ENCODE measurements at regions not wholly inside any gene's neighbourhood (a gene's known extent, or its start where the extent isn't known, plus 50 kb on each side); places are given as distances from the start of the nearest gene placed in this dataset.

DNA sequence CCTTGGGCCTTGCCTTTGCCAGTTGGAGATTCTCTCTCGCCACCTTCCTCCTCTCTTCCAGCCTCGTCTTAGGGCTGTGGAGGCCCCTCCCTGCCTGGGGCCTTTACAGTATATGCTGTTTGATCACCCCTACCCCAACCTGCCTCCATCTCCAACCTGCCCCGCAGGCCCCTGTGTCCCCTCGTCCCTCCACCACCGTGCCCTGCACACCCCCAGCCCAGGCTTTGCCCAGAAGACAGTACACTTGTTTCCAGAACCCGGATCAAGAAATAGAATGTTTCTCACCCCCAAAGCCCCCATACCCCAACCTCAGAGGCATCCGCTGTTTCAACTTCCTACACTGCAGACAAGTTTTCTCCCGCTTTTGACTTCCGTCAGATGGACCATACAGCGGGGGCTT, 202.3 kb upstream of the C14orf180 start:
- intact Hi-C loops (cut with DNase I): no loop called here
- H3K9me3 ChIP-seq (replicated peaks in 1 of 3): no peaks in the 10 kb centered on the region
- 80 to 92% (median 85%) methylated on average over 10 of the region's 10 CpGs for WGBS, 4 donors
- TF ChIP-seq POLR2A (IDR thresholded peaks at IDR 0.05): no peak
- TF ChIP-seq, protein P1, sequence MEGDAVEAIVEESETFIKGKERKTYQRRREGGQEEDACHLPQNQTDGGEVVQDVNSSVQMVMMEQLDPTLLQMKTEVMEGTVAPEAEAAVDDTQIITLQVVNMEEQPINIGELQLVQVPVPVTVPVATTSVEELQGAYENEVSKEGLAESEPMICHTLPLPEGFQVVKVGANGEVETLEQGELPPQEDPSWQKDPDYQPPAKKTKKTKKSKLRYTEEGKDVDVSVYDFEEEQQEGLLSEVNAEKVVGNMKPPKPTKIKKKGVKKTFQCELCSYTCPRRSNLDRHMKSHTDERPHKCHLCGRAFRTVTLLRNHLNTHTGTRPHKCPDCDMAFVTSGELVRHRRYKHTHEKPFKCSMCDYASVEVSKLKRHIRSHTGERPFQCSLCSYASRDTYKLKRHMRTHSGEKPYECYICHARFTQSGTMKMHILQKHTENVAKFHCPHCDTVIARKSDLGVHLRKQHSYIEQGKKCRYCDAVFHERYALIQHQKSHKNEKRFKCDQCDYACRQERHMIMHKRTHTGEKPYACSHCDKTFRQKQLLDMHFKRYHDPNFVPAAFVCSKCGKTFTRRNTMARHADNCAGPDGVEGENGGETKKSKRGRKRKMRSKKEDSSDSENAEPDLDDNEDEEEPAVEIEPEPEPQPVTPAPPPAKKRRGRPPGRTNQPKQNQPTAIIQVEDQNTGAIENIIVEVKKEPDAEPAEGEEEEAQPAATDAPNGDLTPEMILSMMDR (IDR thresholded peaks at IDR 0.05): no peak
- no peaks in the 10 kb centered on the region for H3K4me1 ChIP-seq (replicated peaks in 1 of 2)
- no peak overlapping the region for H3K4me3 ChIP-seq
- no peak for DNase-seq
- no peaks in the 10 kb centered on the region for H3K36me3 ChIP-seq (replicated peaks in 1 of 2)
- peaks cover 6% of the 10 kb centered on the region for H3K27me3 ChIP-seq
- H3K27ac ChIP-seq: no peak overlapping the region

DNA sequence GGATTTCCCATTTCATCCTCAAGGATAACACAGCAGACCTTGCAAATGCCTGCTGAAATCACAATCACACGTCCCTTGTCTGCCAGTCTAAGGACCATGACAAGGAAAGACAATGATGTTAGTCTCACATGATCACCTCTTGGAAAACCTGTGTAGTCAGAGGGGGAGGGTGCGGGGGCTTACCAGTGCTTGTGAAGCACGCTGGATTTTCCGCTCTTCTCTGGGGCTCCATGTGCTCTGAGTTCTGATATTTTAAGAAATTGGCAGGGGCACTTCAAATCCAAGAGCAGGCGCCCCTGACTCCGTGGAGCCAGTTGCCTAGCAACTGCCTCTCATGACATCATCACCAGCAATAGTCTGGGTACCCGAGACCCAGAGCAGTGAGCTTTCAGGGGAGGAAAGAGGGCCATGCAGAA, 200.9 kb upstream of the C14orf180 start:
- 59 to 71% (median 66%) methylated on average over 7 of the region's 7 CpGs for WGBS, 4 donors
- Histone ChIP-seq H3K27ac (no peak overlapping the region), H3K9me3 (replicated peaks in 1 of 3) (no peaks in the 10 kb centered on the region), H3K4me3 (no peak overlapping the region), H3K36me3 (replicated peaks in 1 of 2) (no peaks in the 10 kb centered on the region), H3K27me3 (peaks cover 6% of the 10 kb centered on the region), H3K4me1 (replicated peaks in 1 of 2) (no peaks in the 10 kb centered on the region)
- TF ChIP-seq POLR2A (IDR thresholded peaks at IDR 0.05): no peak
- TF ChIP-seq, protein P1 (IDR thresholded peaks at IDR 0.05): no peak
- intact Hi-C loops (cut with DNase I): no loop called here
- no peak for DNase-seq

DNA sequence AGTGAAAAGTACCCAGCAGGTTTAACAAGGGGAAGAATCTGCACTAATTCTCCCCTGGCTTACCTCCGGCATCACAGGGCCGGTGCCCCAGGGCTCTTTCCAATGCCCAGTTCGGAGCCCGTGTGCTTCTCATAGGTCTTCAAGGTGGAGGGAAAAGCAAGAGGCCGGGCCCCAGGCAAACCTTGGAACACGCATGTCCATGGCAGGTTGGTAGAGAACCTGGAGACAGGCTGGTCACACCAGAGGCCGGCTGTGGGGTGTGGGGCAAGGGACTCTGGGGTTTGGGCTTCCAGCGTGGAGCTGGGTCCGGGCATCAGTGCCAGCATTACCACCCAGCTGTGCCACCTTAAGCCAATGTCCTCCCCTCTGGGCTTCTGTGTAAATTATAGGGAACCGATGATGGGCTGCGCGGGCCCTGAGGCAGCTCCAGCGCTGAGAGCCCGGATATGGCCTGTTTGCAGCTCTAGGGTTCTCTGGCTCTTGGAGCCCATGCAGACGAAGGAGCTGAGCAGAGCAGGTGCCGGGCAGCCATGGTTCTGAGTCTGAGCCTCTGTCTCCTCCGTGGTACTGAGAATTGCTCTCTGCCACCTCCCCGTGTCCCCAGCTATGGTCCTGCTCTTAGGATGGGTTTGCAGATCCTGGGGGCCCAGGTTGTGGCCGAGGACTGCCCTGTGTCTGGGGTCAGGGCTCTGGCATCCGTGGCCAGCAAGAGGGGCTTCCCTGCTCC, 197.0 kb upstream of the C14orf180 start:
- Histone ChIP-seq H3K36me3 (replicated peaks in 1 of 2) (no peaks in the 10 kb centered on the region), H3K9me3 (replicated peaks in 1 of 3) (no peaks in the 10 kb centered on the region), H3K4me3 (no peak overlapping the region), H3K4me1 (replicated peaks in 1 of 2) (no peaks in the 10 kb centered on the region), H3K27ac (no peak overlapping the region), H3K27me3 (peaks cover 6% of the 10 kb centered on the region)
- intact Hi-C loops (cut with DNase I): no loop called here
- 84 to 92% (median 87%) methylated on average over 7 to 20 of the region's 20 CpGs for WGBS, 4 donors
- TF ChIP-seq, protein P1 (IDR thresholded peaks at IDR 0.05): no peak
- no peak for TF ChIP-seq POLR2A (IDR thresholded peaks at IDR 0.05)
- no peak for DNase-seq

DNA sequence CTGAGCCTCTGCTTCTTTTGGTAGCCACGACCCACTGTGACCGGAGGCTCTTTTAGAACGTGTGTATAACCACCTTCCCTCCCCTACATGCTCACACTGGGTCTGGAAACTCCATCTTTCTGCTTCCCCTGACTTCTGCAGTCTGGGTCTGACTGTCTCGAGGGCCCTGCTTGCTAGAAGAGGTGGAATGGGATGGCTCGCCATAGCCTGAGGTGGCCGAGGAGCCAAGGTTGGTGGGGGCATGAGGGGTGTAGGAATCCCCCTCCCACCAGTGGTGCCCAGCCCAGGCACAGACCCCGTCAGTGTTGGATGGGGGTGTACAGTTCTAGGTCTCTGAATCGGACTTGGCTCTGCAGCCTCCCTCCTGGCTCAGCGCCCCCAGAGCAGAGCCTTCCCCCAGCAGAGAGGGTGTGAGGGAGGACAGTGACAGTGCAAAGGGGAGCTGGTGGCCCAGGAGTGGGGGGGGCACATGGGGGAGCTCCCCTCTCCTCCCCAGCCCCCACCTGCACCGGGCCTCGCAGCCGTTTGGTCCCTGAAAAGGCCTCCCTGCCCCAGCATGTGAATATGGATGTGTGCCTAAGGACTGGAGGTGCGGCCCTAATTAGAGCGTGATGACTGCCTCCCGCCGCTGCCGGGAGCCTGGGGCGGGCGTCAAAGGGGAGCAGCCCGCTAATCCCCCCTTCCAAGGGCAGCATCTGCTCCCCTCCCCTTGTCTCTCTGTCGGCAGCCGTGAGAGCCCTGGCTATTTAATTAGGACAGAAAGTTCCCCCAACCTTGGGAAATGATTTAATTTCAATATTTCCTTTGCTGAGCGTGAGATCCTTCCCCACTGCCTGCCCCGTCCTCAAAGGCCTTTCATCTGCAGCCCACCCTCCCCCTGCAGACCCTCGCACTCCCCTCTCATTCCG, 196.2 kb upstream of the C14orf180 start:
- no peak overlapping the region for H3K4me3 ChIP-seq
- no peaks in the 10 kb centered on the region for H3K36me3 ChIP-seq (replicated peaks in 1 of 2)
- DNase-seq: no peak
- no peaks in the 10 kb centered on the region for H3K4me1 ChIP-seq (replicated peaks in 1 of 2)
- intact Hi-C loops (cut with DNase I): no loop called here
- H3K9me3 ChIP-seq (replicated peaks in 1 of 3): no peaks in the 10 kb centered on the region
- WGBS, 4 donors: 40 to 53% (median 44%) methylated on average over 18 to 26 of the region's 26 CpGs
- no peak overlapping the region for H3K27ac ChIP-seq
- H3K27me3 ChIP-seq: peaks cover 6% of the 10 kb centered on the region
- TF ChIP-seq, protein P1 (IDR thresholded peaks at IDR 0.05): no peak
- TF ChIP-seq POLR2A (IDR thresholded peaks at IDR 0.05): no peak

Measured in adrenal gland (tissue), 9 donors.